HG03457 (cell line): ENCODE measurements at regions not wholly inside any gene's neighbourhood (a gene's known extent, or its start where the extent isn't known, plus 50 kb on each side); places are given as distances from the start of the nearest gene placed in this dataset.

ENCODE experiments used
- ATAC-seq: cut with Tn5 transposase; IDR thresholded peaks from one replicate; pipeline ENCODE4 v1.9.1; 2021; ENCODE audit warnings: moderate number of reproducible peaks; ENCODE audit not compliant: unreplicated experiment

DNA sequence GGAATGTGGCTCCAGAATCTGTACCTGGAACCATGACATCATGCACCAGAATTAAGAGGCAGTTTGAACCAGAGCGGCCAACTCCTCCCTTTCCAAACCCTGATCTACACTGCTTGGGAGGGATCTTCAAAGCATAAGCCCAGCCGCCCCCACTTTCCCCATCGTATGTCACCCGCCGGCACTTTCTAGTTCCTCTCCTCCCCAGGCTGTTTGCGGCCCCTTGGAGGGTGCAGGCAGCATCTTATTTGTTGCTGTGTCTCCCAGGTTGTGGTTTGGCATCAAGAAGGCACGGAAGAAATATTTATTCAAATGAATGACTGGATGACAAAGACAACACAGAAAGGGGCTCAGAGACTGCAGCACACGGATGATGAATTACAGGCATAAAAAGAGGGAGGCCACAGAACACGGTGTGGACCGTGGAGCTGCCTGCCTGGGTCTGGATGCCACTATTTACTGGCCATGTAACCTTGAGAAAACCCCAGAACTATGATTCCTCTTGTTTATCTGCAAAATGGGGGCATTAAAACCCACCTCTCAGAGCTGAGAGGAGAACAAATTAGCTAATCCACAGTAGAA lies 305.8 kb downstream of the EIPR1 start:
- ATAC-seq, result no peak

DNA sequence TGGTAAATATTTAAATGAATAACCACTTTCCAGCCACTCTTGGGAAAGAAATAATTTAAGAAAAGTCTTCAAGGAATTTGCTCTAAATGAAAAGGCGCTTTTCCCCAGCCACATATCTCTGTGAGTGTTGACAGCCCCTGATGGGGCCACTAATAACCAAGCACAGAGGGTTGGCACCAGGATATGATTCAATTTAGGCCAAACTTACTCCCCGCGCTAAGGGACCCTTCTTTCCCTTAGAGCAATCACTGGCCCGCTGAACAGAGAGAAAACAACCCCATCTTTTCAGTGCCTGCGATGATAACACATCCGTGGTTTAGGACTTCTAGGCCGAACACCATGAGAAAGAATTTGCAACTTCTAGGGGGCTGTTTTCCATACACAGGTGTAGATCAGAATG lies 310.8 kb downstream of the EIPR1 start:
- ATAC-seq, result no peak

DNA sequence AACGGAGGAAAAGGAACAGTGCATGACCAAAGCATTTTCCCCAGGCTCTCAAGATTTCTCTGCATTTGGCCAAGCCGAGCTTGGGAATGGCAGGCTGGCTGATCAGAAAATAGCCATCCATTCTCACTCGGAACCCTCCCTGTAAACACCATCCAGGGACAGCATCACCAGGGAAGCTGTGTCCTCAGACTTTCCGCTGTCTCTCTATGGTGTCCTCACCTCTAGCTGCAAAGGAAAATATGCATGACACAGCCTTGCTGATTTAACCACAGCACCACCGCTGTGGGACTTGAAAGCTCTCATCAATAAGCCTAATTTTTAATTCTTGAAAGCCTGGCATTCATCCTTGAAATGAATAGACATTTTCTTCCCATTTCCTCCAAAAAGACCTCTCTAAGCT lies 311.7 kb downstream of the EIPR1 start:
- no peak for ATAC-seq

DNA sequence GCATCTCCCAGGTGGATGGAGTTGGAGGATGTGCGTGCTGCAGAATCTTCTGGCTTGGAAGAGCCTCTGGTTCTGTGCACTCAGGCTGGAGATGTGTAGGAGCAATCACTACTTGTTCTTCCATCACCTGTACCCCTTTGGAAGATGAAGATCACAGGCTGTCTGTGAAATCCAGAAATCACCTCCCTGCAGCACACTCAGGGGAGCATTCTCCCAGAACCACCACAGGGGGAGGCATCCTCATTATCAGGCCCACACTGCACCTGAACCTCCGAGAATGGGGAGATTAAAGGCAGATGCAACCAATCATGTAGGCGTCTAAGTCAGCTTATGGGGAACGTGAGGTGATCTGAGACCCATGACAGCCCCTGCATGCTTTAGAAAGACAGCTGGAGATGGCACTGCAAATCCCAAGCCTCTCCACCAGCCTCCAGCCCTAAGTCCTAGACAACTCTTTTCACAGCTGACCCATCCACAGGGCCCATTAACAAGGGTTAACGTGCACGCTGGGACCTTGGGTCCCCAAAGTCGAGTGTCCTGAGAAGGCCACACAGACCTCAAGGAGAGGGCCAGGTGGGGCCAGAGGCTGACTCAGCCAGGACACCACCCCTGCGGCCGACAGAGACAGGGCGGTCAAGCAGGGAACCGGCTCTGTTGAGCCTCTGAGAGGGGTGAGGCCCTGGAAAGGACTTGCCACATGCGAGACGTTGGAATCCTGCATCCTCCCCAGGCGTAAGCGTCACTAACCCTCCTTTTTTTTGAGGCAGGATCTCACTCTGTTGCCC lies 314.9 kb downstream of the EIPR1 start:
- ATAC-seq, result no peak

DNA sequence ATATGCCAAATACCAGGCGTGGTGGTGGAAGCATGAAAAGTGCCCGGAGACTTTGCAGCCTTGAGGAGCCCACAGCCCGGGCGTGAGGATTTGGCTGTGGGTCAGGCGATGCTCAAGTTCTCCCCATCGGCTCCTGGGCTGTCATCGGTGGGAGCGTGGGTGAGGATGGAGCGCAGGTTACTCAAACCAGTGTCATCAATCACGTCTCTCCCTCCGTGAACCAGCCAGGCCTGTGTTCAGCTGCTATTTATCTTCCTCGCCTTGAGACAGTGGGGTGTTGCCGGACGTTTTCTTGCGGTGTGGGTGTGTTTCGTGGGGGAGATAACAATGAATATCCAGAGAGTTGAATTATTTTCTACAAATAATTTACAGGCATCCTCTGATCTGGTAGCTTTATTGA lies 317.6 kb downstream of the EIPR1 start:
- ATAC-seq, result no peak

DNA sequence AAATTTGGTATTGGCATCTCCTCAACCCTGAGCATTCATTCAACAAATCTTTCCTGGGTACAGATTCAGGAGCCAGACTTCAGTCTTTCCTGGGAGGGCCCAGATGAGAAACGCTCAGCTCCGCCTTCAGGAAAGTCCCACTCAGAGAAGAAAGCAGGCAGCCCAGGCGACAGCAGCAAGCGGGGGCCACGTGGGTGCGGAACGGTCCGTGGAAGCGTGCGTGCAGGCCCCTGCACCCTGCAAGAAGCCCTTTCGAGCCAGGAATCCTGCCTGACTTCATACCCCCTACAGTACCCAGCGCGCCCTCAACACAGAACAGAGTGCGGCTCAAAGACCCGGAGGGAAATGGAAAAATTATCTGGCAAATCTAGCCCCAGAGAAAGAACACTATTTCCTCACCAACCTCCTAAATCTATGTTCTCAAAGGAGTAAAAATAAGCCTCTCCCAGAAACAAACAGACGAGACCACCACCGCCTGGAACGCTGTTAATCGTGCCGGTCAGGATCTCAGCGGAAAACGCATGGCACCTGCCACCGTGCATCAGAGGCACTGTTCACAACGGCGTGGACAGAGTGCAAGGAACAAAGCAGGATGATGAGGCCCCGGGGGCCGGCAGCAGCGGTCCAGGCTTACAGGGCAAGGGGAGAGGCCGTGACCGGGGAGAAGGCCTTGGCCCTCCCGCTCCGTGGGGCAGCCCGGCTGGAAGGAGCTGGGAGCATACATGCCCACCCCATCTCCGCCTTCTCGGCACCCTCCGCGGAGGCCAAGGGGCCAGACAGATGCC lies 318.3 kb downstream of the EIPR1 start:
- no peak for ATAC-seq

DNA sequence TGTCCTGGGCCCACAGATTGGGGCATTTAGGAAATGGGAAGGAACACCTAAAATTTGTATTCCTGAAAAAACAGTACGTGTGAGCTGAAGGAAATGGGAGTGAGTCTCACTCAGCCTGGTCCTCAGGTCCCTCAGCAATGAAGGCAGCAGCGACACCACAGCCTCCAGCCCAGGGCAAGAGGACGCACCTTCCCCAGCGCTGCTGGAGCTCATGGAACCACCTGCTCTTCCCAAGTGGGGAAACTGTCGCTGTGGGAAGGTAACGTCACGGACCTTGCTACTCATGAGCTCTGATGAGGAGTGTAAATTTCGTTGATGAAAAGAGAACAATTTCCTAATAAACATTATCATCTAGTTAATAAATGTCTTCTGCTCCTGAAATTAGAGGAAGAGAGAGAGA lies 323.6 kb downstream of the EIPR1 start:
- no peak for ATAC-seq

DNA sequence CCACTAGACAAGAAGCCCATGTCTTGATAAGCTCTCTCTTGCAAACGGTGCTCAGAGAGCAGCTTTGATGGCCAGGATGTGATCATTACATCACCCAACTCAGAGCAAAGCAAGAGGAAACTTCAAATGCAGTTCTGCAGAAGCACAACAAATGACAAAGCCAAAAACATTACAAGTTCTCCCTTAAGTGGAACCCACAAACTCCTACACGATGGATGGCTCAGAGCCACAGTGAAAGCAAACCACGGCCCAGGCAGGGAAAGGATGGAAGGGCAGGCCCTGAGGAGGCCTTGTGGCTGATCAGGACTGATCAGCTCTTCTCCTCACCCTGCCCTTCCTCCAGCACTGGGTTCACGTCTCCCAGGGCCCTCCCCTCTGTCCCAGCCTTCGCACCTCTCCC lies 326.4 kb downstream of the EIPR1 start:
- no peak for ATAC-seq

DNA sequence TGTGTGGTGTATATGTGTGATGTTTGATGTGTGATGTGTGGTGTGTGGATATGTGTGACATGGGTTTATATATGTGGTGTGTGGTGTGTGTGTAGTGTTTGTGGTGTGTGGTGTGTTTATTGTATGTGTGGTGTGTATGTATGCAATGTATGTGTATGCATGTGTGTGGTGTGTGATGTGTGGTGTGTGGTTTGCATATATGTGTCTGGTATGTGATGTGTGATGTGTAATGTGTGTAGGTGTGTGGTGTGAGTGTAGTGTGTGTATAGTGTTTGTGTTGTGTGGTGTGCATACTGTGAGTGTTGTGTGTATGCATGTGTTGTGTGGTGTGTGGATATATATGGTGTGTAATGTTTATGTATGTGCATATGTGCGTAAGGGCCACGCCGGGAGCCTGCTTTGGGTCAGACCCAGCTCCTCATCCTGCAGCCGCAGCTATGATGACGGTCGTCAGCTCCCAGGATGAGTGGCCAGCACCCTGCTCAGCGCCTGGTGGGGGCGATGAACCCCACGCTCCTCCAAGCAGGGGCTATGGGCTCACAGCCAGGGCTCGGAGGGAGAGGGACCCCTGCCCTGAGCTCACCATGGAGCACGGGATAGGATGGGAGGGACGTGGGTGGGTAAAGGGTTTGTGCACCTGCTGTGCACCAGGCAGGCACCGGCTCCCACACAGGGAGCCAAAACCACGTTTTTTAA lies 331.3 kb downstream of the EIPR1 start:
- ATAC-seq, result no peak

DNA sequence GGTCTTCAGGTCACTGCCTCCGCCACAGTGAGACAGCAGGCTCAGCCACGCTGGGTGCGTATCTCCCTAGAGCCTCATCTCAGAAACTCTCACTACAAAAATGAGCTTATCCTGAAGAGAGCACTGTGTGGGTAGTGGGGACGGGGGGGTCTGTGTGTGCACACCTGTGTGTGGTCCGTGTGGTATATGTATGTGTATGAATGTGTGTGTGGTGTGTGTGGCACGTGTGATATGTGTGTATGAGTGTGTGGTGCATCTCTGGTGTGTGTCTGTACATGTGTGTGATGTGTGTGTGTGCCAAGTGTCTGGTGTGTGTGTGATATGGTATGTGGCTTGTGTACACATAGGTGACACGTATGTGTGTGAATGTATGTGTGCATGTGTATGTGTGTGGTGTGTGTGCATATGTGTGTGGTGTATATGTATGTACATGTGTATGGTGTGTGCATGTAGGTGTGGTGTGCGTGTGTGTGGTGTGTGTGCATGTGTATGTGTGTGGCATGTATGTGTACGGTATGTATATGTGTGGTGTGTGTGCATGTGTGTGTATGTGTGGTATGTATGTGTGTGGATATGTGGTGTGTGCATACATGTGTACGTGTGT lies 332.2 kb downstream of the EIPR1 start:
- no peak for ATAC-seq

DNA sequence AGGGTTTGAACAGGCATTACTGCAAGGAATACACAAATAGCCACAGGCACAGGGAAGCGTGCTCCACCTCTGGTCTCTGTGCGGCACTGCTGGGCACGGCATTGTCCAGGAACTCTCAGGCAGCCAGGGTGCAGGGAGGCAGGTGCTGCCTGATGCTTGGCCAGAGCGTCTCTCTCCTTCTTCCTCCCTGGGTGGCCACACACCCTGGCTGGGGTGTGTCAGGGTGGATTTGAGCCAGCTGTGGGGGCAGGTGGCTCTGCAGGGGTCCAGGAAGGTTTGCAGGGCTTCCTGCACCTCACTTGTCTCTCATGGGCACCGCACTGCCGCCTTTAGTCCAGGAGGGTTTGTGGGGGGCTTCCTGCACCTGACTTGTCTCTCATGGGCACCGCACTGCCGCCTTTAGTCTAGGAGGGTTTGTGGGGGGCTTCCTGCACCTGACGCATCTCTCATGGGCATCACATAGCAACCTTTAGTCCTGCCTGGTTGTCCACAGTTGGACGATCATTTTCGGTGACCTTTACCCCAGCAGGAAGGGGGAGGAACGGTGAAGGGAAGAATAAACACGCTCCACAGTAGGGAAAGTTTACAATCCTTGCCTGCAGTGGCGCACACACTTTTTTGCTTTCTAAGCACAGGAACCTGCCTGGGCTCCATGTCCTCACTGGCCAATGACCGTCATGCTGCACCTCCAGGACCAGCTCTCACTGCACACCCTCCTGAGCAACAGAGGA lies 332.9 kb downstream of the EIPR1 start:
- ATAC-seq, result no peak

DNA sequence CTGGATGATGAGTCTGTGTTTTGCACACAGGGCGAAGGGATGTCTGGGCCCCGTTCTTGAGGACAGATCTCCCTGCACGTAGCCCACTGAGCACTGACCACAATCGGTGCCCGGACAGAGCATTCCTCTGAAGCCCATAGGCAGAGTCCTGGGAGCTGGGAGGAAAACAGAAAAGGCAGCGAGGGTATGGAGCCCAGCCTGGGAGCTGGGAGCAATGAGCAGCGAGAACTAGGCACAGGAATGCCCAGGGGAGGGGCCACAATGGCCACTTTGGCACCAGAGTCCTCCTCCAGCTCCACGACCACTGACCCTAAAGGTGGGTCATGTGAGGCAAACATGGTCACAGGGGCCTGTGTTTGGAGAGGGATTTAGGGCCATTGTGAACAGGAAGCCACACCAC lies 333.9 kb downstream of the EIPR1 start:
- ATAC-seq, result no peak

DNA sequence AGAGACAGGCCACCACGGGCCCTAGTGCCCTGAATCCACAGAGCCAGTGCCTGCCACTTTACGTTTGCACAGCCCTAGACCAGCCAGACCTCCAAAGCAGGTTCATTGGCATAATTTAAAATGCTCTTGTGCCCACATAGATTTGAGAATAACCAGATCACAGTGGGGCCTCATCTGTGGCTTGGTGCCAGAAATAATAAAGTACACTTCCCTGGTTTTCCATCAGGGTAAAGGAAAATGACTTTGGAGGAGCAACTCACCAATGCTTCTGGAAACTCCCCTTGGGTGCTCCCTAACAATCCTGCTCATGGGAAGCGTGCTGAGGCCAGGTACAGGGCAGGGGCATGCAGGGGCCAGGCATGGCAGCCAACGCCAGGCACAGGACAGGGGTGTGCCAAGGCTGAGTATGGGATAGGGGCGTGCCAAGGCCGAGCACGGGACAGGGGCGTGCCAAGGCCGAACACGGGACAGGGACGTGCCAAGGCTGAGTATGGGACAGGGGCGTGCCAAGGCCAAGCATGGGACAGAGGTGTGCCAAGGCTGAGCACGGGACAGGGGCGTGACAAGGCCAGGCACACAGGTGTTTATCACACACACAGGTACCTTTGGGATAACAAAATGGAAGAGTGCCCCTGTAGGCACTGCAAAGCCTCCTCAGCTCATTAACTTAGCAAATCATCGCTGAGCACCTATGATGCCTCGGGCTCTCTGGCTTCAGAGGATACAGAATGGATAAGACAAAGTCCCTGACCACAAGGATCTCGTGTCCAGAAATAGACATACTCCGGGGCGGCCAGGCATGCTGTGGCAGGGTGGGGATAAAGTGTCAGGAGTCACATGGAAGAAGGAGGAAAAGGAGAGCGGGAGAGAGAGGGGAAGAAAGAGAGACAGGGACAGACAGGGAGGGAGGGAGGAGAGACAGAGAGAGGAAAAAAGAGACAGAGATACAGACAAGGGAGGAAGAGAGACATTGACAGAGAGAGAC lies 334.7 kb downstream of the EIPR1 start:
- no peak for ATAC-seq

DNA sequence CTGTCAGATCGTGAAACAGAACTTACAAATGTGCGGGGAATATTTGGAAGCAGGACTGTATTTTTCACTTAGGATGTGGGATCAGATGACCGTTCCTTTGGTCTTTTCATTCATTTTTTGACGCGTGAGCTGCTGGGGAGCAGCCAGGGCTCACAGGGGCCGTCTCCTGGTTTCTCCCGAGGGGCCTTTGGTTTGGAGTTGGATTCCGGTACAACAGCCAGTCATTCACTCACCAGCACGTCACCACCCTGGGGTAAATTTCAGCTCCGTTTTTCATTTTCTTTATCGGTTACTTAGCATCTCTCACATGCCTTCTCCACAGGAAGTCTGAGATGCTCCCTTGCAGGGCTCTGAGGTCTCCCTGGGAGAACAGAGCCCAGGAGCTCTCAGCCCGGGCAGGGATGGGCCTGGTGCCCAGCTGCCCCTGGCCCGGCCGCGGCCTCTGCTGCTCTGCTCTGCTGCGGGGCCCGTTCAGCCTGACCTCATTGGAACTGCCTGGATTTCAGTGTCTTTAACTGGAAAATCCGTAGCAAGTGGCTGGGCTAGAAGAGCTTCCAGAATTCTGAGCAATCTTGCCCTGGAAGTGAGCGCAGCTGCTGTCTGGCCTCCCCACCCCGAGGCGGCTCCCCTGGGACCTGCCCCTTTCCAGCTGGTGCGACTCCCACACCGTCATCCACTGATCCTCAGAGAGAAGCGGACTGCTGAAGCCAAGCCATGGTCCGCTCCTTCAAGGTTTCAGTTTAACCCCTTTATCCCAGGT lies 335.6 kb downstream of the EIPR1 start:
- ATAC-seq, result no peak

DNA sequence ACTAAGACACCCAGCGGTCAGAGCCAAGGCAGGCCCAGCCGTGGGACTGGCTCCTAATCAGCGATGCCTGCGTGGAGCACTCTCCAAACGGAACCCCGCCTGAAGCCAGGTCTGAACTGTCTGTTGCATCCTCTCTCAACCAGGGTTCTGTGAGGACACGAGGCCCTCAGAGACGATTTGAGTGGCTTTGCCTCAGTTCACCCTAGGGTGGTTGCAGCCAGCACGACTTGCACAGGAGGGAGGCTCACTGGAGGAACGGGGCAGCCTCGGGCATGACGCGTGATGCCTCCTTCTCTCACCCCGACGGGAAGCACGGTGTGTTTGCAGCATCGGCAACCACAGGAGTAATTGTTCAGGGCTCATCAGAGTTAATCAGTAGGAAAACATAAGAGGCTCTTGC lies 336.4 kb downstream of the EIPR1 start:
- no peak for ATAC-seq

DNA sequence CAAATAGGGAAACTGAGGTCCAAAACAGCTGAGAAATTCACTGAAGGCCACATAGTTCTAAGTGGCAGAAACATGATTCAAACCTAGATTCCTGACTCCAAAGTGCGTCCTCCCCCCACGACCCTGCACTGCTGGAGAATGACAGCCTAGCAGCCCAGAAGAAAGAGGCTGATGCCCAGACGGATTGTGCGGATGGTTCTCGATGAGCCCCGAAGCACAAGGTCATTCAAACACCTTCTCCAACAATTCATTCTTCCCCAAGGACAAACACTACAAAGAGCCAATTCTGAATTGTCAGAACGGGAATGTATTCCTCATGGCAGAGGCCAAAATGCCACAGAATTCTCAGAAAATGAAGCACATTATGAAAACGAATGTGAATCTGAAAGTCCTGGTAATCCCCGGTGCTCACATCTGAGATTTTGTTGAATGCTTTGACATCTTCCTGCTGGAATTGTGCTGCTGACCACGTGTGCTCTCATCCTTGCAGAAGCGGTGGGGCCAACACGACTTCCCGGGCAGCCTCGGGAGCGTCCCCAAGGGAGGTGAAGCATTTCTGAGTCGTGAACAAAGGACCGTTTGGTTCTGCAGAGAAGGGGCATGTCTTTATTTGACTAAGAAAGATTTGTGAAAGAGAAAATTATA lies 337.0 kb downstream of the EIPR1 start:
- no peak for ATAC-seq

DNA sequence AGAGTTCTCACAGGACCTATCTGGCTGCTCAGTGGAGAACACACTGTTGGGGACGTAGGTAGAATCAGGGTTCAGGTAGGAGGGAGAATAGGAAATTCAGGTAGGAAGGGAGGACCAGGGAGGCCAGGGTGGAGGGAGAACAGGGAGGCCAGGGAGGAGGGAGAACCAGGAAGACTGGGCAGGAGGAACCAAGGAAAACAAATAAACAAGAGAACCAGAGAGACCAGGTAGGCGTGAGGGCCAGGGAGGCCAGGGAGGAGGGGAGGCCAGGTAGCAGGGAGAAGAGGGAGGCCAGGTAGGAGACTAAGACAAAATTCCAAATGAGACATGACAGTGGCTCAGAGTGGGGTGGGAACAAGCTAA lies 337.6 kb downstream of the EIPR1 start:
- ATAC-seq, result no peak
